ENCODE measurements at regions not wholly inside any gene's neighbourhood (a gene's known extent, or its start where the extent isn't known, plus 50 kb on each side); places are given as distances from the start of the nearest gene placed in this dataset.
"Not testable (repeated sequence)": the region's sequence is repeated elsewhere in the genome, so short reads cannot be mapped to it uniquely, and the experiment has no call there.

GRCh38 chr14:85057221-85057620 lies 472.7 kb upstream of the FLRT2 start:
- TF ChIP-seq PAX5 (IDR thresholded peaks at IDR 0.05; ENCODE audit: insufficient read depth, low read length, severe bottlenecking) (no peak), SPI1 (IDR thresholded peaks at IDR 0.05; ENCODE audit: low read depth, low read length) (no peak), POLR2AphosphoS5 (IDR thresholded peaks at IDR 0.05; ENCODE audit: low read depth, low read length) (no peak), POU2F2 (IDR thresholded peaks at IDR 0.05; ENCODE audit: low read depth, low read length) (no peak), POLR2A (IDR thresholded peaks at IDR 0.05; ENCODE audit: low read depth, low read length) (no peak), TAF1 (IDR thresholded peaks at IDR 0.05; ENCODE audit: low read depth, low read length) (no peak)
- FAIRE-seq (no peak), DNase-seq (ENCODE audit: insufficient read length, low spot score) (no peak)

- TF ChIP-seq SPI1 (IDR thresholded peaks at IDR 0.05; ENCODE audit: low read depth, low read length) (no peak), POLR2AphosphoS5 (IDR thresholded peaks at IDR 0.05; ENCODE audit: low read depth, low read length) (no peak), POU2F2 (IDR thresholded peaks at IDR 0.05; ENCODE audit: low read depth, low read length) (no peak), POLR2A (IDR thresholded peaks at IDR 0.05; ENCODE audit: low read depth, low read length) (no peak), PAX5 (IDR thresholded peaks at IDR 0.05; ENCODE audit: insufficient read depth, low read length, severe bottlenecking) (no peak), TAF1 (IDR thresholded peaks at IDR 0.05; ENCODE audit: low read depth, low read length) (no peak)
- FAIRE-seq (no peak), DNase-seq (ENCODE audit: insufficient read length, low spot score) (no peak)
Measured at GRCh38 chr14:85058150-85058549, 471.8 kb upstream of the FLRT2 start.

- no peak for FAIRE-seq
- TF ChIP-seq POLR2A (IDR thresholded peaks at IDR 0.05; ENCODE audit: low read depth, low read length), result no peak
- no peak for TF ChIP-seq POU2F2 (IDR thresholded peaks at IDR 0.05; ENCODE audit: low read depth, low read length)
- no peak for TF ChIP-seq POLR2AphosphoS5 (IDR thresholded peaks at IDR 0.05; ENCODE audit: low read depth, low read length)
- no peak for TF ChIP-seq TAF1 (IDR thresholded peaks at IDR 0.05; ENCODE audit: low read depth, low read length)
- no peak for TF ChIP-seq SPI1 (IDR thresholded peaks at IDR 0.05; ENCODE audit: low read depth, low read length)
- no peak for TF ChIP-seq PAX5 (IDR thresholded peaks at IDR 0.05; ENCODE audit: insufficient read depth, low read length, severe bottlenecking)
- no peak for DNase-seq (ENCODE audit: insufficient read length, low spot score)
Measured at GRCh38 chr14:85060121-85060520, 469.8 kb upstream of the FLRT2 start.

- no peak for FAIRE-seq
- TF ChIP-seq PAX5 (IDR thresholded peaks at IDR 0.05; ENCODE audit: insufficient read depth, low read length, severe bottlenecking) (no peak), SPI1 (IDR thresholded peaks at IDR 0.05; ENCODE audit: low read depth, low read length) (no peak), TAF1 (IDR thresholded peaks at IDR 0.05; ENCODE audit: low read depth, low read length) (no peak), POLR2AphosphoS5 (IDR thresholded peaks at IDR 0.05; ENCODE audit: low read depth, low read length) (no peak), POLR2A (IDR thresholded peaks at IDR 0.05; ENCODE audit: low read depth, low read length) (no peak), POU2F2 (IDR thresholded peaks at IDR 0.05; ENCODE audit: low read depth, low read length) (no peak)
Measured at GRCh38 chr14:85061256-85061655, 468.7 kb upstream of the FLRT2 start.

GRCh38 chr14:85063747-85064146 lies 466.2 kb upstream of the FLRT2 start:
- no peak for TF ChIP-seq POU2F2 (IDR thresholded peaks at IDR 0.05; ENCODE audit: low read depth, low read length)
- TF ChIP-seq TAF1 (IDR thresholded peaks at IDR 0.05; ENCODE audit: low read depth, low read length), result no peak
- no peak for TF ChIP-seq POLR2A (IDR thresholded peaks at IDR 0.05; ENCODE audit: low read depth, low read length)
- no peak for TF ChIP-seq POLR2AphosphoS5 (IDR thresholded peaks at IDR 0.05; ENCODE audit: low read depth, low read length)
- peak; percentile 70 for TF ChIP-seq SPI1 (IDR thresholded peaks at IDR 0.05; ENCODE audit: low read depth, low read length)
- no peak for TF ChIP-seq PAX5 (IDR thresholded peaks at IDR 0.05; ENCODE audit: insufficient read depth, low read length, severe bottlenecking)
- DNase-seq (ENCODE audit: insufficient read length, low spot score), result no peak
- FAIRE-seq, result no peak

More at GRCh38 chr14:85061256-85061655, 468.7 kb upstream of the FLRT2 start:
- DNase-seq (ENCODE audit: insufficient read length, low spot score), result no peak

- TF ChIP-seq POLR2A (IDR thresholded peaks at IDR 0.05; ENCODE audit: low read depth, low read length), result no peak
- TF ChIP-seq SPI1 (IDR thresholded peaks at IDR 0.05; ENCODE audit: low read depth, low read length), result no peak
- TF ChIP-seq PAX5 (IDR thresholded peaks at IDR 0.05; ENCODE audit: insufficient read depth, low read length, severe bottlenecking), result no peak
- TF ChIP-seq POLR2AphosphoS5 (IDR thresholded peaks at IDR 0.05; ENCODE audit: low read depth, low read length), result no peak
- TF ChIP-seq POU2F2 (IDR thresholded peaks at IDR 0.05; ENCODE audit: low read depth, low read length), result no peak
- TF ChIP-seq TAF1 (IDR thresholded peaks at IDR 0.05; ENCODE audit: low read depth, low read length), result no peak
- DNase-seq (ENCODE audit: insufficient read length, low spot score) (no peak), FAIRE-seq (no peak)
Measured at GRCh38 chr14:85071447-85071846, 458.5 kb upstream of the FLRT2 start.

GRCh38 chr14:85074955-85075354 lies 455.0 kb upstream of the FLRT2 start:
- FAIRE-seq (no peak), DNase-seq (ENCODE audit: insufficient read length, low spot score) (no peak)
- TF ChIP-seq POLR2AphosphoS5 (IDR thresholded peaks at IDR 0.05; ENCODE audit: low read depth, low read length), result no peak

GRCh38 chr14:85075694-85076476 lies 454.1 kb upstream of the FLRT2 start:
- FAIRE-seq (no peak), DNase-seq (ENCODE audit: insufficient read length, low spot score) (no peak)
- TF ChIP-seq POLR2AphosphoS5 (IDR thresholded peaks at IDR 0.05; ENCODE audit: low read depth, low read length) (no peak), POLR2A (IDR thresholded peaks at IDR 0.05; ENCODE audit: low read depth, low read length) (no peak), SPI1 (IDR thresholded peaks at IDR 0.05; ENCODE audit: low read depth, low read length) (no peak), PAX5 (IDR thresholded peaks at IDR 0.05; ENCODE audit: insufficient read depth, low read length, severe bottlenecking) (no peak), TAF1 (IDR thresholded peaks at IDR 0.05; ENCODE audit: low read depth, low read length) (no peak), POU2F2 (IDR thresholded peaks at IDR 0.05; ENCODE audit: low read depth, low read length) (no peak)

- not testable (repeated sequence) for FAIRE-seq; DNase-seq (ENCODE audit: insufficient read length, low spot score)
Measured at GRCh38 chr14:85077716-85078115, 452.2 kb upstream of the FLRT2 start.

Measured in GM12891 (cell line).